HEK293 (cell line): ENCODE measurements at regions not wholly inside any gene's neighbourhood (a gene's known extent, or its start where the extent isn't known, plus 50 kb on each side); places are given as distances from the start of the nearest gene placed in this dataset.

Experiments
- CTCF ChIA-PET: fragments of 350-600 bp; formaldehyde crosslinking; extraction: SDS; loops from one replicate; lab custom pipeline; 2021; ENCODE audit warnings: antibody characterized with exemption; lab: Yijun Ruan, JAX
- POLR2A ChIA-PET: fragments of 300-600 bp; formaldehyde crosslinking; extraction: SDS; loops from one replicate; lab custom pipeline; 2020; ENCODE audit warnings: antibody characterized with exemption, inconsistent platforms; lab: Yijun Ruan, JAX
- H3K27ac ChIP-seq: fragments of 200-500 bp; sonication (Bioruptor generic); 2 replicates; pipeline ENCODE4 v1.5.1; 2014; ENCODE audit warnings: low read depth, low read length, control low read depth, inconsistent platforms; ENCODE audit errors: extremely low read depth
- H3K36me3 ChIP-seq, 2 experiments: fragments of 200-500 bp in 1 of 2; sonication (Bioruptor generic) in 1 of 2; 1 replicate in 1 of 2; 2 replicates in 1 of 2; pipeline ENCODE4 v1.5.1; 2014 to 2017; ENCODE audit warnings: inconsistent platforms in 2 of 2, low read length in 2 of 2; ENCODE audit not compliant: control insufficient read depth in 2 of 2, insufficient read depth in 1 of 2
- H3K4me1 ChIP-seq: fragments of 200-500 bp; sonication (Bioruptor generic); 2 replicates; pipeline ENCODE4 v1.5.1; 2014; ENCODE audit warnings: mild to moderate bottlenecking, low read length, inconsistent platforms; ENCODE audit not compliant: control insufficient read depth, insufficient read depth
- H3K4me3 ChIP-seq: 2 replicates; pipeline ENCODE4 v1.5.1; 2011; ENCODE audit warnings: low read depth, mild to moderate bottlenecking, control low read depth, low read length, moderate library complexity
- H3K9me3 ChIP-seq: fragments of 200-500 bp; sonication (Bioruptor generic); 2 replicates; pipeline ENCODE4 v1.5.1; 2014; ENCODE audit warnings: low read depth, low read length, inconsistent platforms; ENCODE audit not compliant: control insufficient read depth, insufficient read depth
- HOXD13 ChIP-seq: sonication (generic); formaldehyde crosslinking; IDR thresholded peaks from 2 replicates; pipeline ENCODE4 v1.8.0; 2022; ENCODE audit warnings: missing genetic modification reagents, borderline replicate concordance
- KLF16 ChIP-seq: fragments of 450-650 bp; formaldehyde crosslinking; IDR thresholded peaks from 2 replicates; pipeline ENCODE4 v1.5.1; 2017; ENCODE audit warnings: missing biosample characterization, missing genetic modification characterization
- ZFP3 ChIP-seq: fragments of 450-650 bp; formaldehyde crosslinking; IDR thresholded peaks from 2 replicates; pipeline ENCODE4 v1.5.1; 2016; ENCODE audit warnings: low read depth, missing biosample characterization, missing genetic modification characterization
- ZFP69B ChIP-seq: fragments of 450-650 bp; formaldehyde crosslinking; IDR thresholded peaks from 2 replicates; pipeline ENCODE4 v1.5.1; 2016; ENCODE audit warnings: missing biosample characterization, missing genetic modification characterization
- ZNF16 ChIP-seq: fragments of 450-650 bp; formaldehyde crosslinking; IDR thresholded peaks from 2 replicates; pipeline ENCODE4 v1.5.1; 2016; ENCODE audit warnings: low read depth, missing biosample characterization, missing genetic modification characterization
- ZNF175 ChIP-seq: fragments of 450-650 bp; formaldehyde crosslinking; IDR thresholded peaks from 2 replicates; pipeline ENCODE4 v1.5.1; 2016; ENCODE audit warnings: missing biosample characterization, missing genetic modification characterization
- ZNF23 ChIP-seq: fragments of 450-650 bp; formaldehyde crosslinking; IDR thresholded peaks from 2 replicates; pipeline ENCODE4 v1.5.1; 2016; ENCODE audit warnings: missing biosample characterization, missing genetic modification characterization, borderline replicate concordance
- ZNF26 ChIP-seq: fragments of 450-650 bp; formaldehyde crosslinking; IDR thresholded peaks from 2 replicates; pipeline ENCODE4 v1.5.1; 2016; ENCODE audit warnings: missing biosample characterization, missing genetic modification characterization
- ZNF266 ChIP-seq: fragments of 450-650 bp; formaldehyde crosslinking; IDR thresholded peaks from 2 replicates; pipeline ENCODE4 v1.5.1; 2016; ENCODE audit warnings: missing biosample characterization, missing genetic modification characterization, low read depth
- ZNF555 ChIP-seq: fragments of 450-650 bp; formaldehyde crosslinking; conservative IDR thresholded peaks from 2 replicates; pipeline ENCODE4 v1.5.1; 2017; ENCODE audit warnings: missing biosample characterization, mild to moderate bottlenecking, missing genetic modification characterization, inconsistent platforms
- ZNF658 ChIP-seq: fragments of 450-650 bp; formaldehyde crosslinking; IDR thresholded peaks from 2 replicates; pipeline ENCODE4; 2016; ENCODE audit warnings: missing biosample characterization, missing genetic modification characterization
- ZNF704 ChIP-seq: fragments of 450-650 bp; formaldehyde crosslinking; IDR thresholded peaks from 2 replicates; pipeline ENCODE4 v1.5.1; 2016; ENCODE audit warnings: missing biosample characterization, missing genetic modification characterization
- ZNF707 ChIP-seq: fragments of 450-650 bp; formaldehyde crosslinking; IDR thresholded peaks from 2 replicates; pipeline ENCODE4 v1.5.1; 2016; ENCODE audit warnings: missing biosample characterization, missing genetic modification characterization
- ZNF792 ChIP-seq: fragments of 450-650 bp; formaldehyde crosslinking; IDR thresholded peaks from 2 replicates; pipeline ENCODE4 v1.5.1; 2016; ENCODE audit warnings: missing biosample characterization, missing genetic modification characterization
- TF ChIP-seq, protein P1 (sequence below): fragments of 450-650 bp; formaldehyde crosslinking; IDR thresholded peaks from 2 replicates; pipeline ENCODE4 v1.5.1; 2016; ENCODE audit warnings: missing biosample characterization, missing genetic modification characterization
- TF ChIP-seq, protein P2 (sequence below): fragments of 450-650 bp; formaldehyde crosslinking; IDR thresholded peaks from 2 replicates; pipeline ENCODE4 v1.5.1; 2017; ENCODE audit warnings: missing biosample characterization, missing genetic modification characterization

DNA sequence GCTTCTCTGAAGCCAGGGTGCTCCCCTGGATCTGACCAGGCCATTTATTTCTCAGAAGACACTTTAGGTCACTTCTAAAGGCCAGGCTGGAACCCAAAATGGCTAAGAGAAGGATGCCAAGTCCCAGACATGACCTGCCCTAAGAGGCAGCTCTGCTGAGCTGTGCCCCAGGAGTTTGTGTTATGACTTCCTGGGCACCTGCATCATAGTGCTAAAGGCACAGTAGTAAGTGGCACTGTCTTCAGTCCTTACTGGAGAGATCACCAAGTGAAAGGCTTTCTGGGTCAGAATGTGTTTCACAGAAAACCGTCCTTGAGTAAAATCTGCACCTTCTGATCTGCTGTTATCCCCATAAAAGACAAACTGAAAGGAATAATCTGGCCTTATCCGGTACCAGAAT, 120.2 kb downstream of the DAD1 start (continued):
- no peak for TF ChIP-seq ZNF555
- TF ChIP-seq, all 188 proteins: peak for 0

GRCh38 chr14:22466491-22466890, 122.5 kb downstream of the DAD1 start:
- Histone ChIP-seq H3K9me3 (no peaks in the 10 kb centered on the region), H3K36me3 (no peaks in the 10 kb centered on the region), H3K4me3 (no peak overlapping the region), H3K27ac (no peak overlapping the region), H3K4me1 (0 out of 2 replicates have a peak, but pooled peaks cover 2% of the 10 kb centered on the region)
- TF ChIP-seq ZNF658 (no peak), ZFP3 (tag by site-specific recombination) (no peak), KLF16 (tag by site-specific recombination) (no peak), ZNF704 (no peak), ZNF16 (tag by site-specific recombination) (no peak), HOXD13 (CRISPR knock-in tag) (no peak), ZFP69B (tag by site-specific recombination) (no peak), ZNF26 (tag by site-specific recombination) (no peak), ZNF792 (tag by site-specific recombination) (no peak), ZNF707 (tag by site-specific recombination) (no peak), ZNF175 (tag by site-specific recombination) (no peak)
- TF ChIP-seq, protein P1, sequence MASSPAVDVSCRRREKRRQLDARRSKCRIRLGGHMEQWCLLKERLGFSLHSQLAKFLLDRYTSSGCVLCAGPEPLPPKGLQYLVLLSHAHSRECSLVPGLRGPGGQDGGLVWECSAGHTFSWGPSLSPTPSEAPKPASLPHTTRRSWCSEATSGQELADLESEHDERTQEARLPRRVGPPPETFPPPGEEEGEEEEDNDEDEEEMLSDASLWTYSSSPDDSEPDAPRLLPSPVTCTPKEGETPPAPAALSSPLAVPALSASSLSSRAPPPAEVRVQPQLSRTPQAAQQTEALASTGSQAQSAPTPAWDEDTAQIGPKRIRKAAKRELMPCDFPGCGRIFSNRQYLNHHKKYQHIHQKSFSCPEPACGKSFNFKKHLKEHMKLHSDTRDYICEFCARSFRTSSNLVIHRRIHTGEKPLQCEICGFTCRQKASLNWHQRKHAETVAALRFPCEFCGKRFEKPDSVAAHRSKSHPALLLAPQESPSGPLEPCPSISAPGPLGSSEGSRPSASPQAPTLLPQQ (tag by site-specific recombination), result no peak
- TF ChIP-seq, protein P2, sequence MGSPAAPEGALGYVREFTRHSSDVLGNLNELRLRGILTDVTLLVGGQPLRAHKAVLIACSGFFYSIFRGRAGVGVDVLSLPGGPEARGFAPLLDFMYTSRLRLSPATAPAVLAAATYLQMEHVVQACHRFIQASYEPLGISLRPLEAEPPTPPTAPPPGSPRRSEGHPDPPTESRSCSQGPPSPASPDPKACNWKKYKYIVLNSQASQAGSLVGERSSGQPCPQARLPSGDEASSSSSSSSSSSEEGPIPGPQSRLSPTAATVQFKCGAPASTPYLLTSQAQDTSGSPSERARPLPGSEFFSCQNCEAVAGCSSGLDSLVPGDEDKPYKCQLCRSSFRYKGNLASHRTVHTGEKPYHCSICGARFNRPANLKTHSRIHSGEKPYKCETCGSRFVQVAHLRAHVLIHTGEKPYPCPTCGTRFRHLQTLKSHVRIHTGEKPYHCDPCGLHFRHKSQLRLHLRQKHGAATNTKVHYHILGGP (tag by site-specific recombination), result no peak
- POLR2A ChIA-PET, result no interaction called here
- CTCF ChIA-PET, result interaction anchor here (1.2 to 1.6 kb wide), 2 partner anchors 74 to 77 kb away, joined by 3 to 6 read pairs; no protein-coding TSS in a partner anchor

DNA sequence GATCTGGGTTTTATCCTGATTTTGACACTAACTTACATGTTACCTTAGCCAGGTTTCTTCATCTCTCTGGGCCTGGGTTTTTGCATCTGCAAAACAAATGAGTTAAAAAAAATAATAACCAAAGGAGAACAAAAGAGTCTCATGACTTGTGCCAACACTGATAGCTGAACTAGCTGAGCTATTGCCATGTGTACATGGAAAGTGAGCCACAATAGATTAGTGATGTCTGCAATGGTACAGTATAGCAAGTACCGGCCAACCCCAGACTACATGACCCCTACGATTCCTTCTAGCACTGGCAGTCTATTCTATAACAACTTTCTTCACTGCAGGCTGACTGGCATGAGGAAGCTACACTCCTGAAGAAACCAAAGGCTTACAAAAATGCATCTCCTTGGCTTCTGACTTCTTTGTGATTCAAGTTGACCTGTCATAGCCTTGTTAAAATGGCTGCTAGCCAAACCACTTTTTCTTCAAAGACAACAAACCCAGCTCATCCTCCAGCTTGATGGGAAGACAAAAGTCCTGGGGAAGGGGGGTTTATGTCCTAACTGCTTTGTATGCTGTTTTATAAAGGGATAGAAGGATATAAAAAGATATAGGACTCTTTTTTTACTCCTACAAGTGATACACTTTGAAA, 123.7 kb downstream of the DAD1 start:
- no peak overlapping the region for H3K4me3 ChIP-seq
- H3K4me1 ChIP-seq, result 0 out of 2 replicates have a peak, but pooled peaks cover 2% of the 10 kb centered on the region
- ChIA-PET POLR2A (no interaction called here), CTCF (interaction anchor here (0.5 to 1.6 kb wide), 7 partner anchors 9 to 189 kb away, joined by 3 to 6 read pairs (median 3); no protein-coding TSS in a partner anchor)
- H3K9me3 ChIP-seq, result no peaks in the 10 kb centered on the region
- no peaks in the 10 kb centered on the region for H3K36me3 ChIP-seq
- H3K27ac ChIP-seq, result no peak overlapping the region
- TF ChIP-seq ZNF266 (tag by site-specific recombination) (no peak), ZNF23 (peak; percentile 63; the same call in 1 of the 2 replicates)
- TF ChIP-seq, all 188 proteins: peak for 1
